SU-DHL-6 (cell line): ENCODE measurements at regions not wholly inside any gene's neighbourhood (a gene's known extent, or its start where the extent isn't known, plus 50 kb on each side); places are given as distances from the start of the nearest gene placed in this dataset.

ENCODE experiments used
- CTCF ChIP-seq: fragments of 200-600 bp; sonication (generic); IDR thresholded peaks from one replicate; pipeline ENCODE4 v1.5.1; 2017; ENCODE audit warnings: antibody characterized with exemption, mild to moderate bottlenecking, low read length, moderate library complexity; ENCODE audit not compliant: insufficient read depth, poor library complexity, severe bottlenecking
- EZH2phosphoT487 ChIP-seq: fragments of 200-600 bp; sonication (generic), shearing (Covaris generic); conservative IDR thresholded peaks from 2 replicates; pipeline ENCODE4 v1.6.1; 2018; ENCODE audit warnings: mild to moderate bottlenecking, antibody characterized with exemption, low read length, moderate library complexity, mixed read lengths

GRCh38 chr9:88307136-88307535, 81.1 kb upstream of the SPIN1 start:
- TF ChIP-seq CTCF (no peak), EZH2phosphoT487 (no peak)
